NCI-H1105 (cell line): ENCODE measurements at regions not wholly inside any gene's neighbourhood (a gene's known extent, or its start where the extent isn't known, plus 50 kb on each side); places are given as distances from the start of the nearest gene placed in this dataset.

Experiments used
- DNase-seq: peaks from one replicate; lab custom pipeline; 2025; lab: John Stamatoyannopoulos, UW

- DNase-seq, result no peak
Measured at GRCh38 chr3:18044971-18045880, 302.8 kb upstream of the TBC1D5 start.

DNA sequence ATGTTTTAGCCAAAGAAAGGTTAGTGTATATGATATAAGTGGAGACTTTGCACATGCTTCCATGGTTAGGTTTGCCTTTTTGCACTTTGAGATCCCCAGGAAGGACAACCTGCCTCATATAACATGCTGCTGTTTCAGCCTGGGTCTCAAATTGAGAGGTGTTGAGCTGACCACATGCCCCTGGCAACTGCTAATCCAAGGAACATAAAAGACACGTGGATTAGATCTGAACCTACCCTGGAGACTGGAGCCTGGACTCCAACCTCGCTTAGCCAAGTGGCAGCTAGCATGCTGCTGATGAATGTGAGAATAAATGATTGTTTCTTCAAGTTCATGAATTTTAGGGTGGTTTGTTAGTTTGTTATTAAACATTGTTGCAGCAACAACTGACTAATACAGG lies 301.8 kb upstream of the TBC1D5 start:
- no peak for DNase-seq

DNA sequence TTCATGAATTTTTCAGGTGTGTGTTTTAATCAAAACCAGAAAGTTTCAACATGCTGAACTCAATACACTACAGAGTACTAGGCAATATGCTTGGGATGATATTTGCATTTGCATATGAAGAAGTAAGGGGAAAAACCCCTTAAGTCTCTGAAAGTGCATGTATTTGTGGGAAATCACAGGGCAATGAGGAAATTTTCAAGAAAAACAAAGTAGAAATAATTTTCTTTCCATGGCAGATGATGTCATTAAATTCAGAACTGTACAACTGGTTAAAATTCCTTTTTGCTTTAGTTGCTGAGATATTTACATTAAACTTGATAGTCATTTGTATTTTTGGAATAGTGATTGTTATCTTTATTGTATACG lies 294.0 kb upstream of the TBC1D5 start:
- no peak for DNase-seq

GRCh38 chr3:18035641-18036449 lies 293.4 kb upstream of the TBC1D5 start:
- DNase-seq, result no peak

DNA sequence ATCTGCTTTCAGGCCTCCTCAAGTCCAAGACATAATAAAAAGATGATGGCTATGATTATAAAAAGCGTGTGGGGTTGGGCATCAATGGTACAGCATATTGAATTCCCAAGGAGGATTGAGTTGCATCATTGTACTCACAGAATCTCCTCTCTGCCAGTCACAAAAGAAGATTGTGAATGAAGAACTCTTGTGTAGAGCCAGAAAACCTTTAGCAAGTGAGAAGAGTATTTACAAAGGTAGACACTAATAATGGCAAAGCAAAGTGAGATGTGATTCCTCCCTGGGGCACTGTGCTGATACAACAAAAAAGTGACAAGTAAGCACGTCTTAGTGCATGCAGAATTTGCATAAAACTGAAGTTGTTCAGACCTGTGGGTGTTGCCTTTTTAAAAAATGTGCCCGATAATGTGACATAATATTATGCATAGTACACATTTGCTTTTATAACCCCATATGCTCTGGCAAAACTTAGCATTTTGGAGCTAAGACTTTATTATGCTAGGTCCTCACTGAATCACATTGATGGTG lies 291.2 kb upstream of the TBC1D5 start:
- DNase-seq, result peak; percentile 64

DNA sequence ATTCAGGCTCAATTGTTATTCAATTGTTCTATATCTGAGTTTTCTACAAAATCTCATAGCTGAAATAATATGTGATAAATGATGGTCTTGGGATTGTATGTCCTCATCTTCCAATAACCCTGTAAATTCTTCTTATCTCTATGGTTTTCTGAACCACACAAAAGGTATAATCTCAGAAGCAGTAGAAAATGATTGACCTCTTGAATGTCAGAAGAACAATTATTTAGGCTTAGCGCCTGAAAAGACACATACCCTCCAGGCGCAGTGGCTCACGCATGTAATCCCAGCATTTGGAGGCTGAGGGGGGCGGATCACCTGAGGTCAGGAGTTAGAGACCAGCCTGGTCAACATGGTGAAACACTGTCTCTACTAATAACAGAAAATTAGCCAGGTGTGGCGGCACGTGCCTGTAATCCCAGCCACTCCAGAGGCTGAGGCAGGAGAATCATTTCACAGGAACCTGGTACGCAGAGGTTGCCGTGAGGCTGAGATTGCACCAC lies 288.0 kb upstream of the TBC1D5 start:
- DNase-seq, result no peak

- DNase-seq, result no peak
Measured at GRCh38 chr3:18027161-18027939, 284.9 kb upstream of the TBC1D5 start.

DNA sequence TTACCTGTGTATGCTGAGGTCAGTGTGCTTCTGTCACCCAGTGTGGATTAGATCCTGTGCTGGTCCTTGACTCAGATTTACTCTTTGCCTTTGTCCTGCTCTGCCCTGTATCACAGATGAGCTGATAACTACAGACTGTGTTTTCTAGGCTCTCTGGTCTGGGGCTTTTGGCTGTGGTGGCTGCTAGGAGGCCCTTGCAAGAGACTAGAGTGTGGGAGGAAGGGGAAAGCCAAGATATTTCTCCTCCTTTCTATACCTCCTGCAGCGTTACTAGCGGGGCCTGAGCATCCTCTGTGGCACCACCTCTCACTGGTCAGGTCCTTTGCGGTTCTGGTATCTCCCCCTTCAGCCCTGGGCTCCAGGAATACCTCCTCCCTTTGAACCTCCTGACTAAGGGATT lies 282.3 kb upstream of the TBC1D5 start:
- no peak for DNase-seq

- DNase-seq, result no peak
Measured at GRCh38 chr3:18019161-18019495, 276.7 kb upstream of the TBC1D5 start.

GRCh38 chr3:18018491-18019160 lies 276.2 kb upstream of the TBC1D5 start:
- no peak for DNase-seq

- no peak for DNase-seq
Measured at GRCh38 chr3:18016366-18016765, 273.9 kb upstream of the TBC1D5 start.

- no peak for DNase-seq
Measured at GRCh38 chr3:18012933-18013332, 270.5 kb upstream of the TBC1D5 start.

GRCh38 chr3:18012436-18012835 lies 270.0 kb upstream of the TBC1D5 start:
- no peak for DNase-seq

DNA sequence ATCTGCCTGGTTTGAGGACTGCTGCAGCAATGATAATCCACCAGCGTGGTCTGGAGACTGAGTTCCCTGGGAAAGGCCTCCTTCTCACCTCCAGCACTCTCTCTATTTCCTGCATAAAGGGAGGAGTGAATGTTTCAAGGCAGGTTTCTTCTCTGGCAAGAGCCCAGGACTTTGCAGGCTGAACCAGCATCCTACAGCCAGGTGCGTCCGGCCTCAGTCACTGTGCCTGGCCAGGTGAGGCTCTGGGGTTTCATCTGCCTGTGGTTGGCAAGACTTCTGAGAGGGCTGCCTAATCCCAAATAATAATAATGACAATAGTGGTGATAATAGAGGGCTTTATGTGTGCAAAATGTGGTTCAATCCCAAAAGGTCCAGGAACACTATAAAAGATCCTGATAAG lies 269.0 kb upstream of the TBC1D5 start:
- DNase-seq, result no peak

DNA sequence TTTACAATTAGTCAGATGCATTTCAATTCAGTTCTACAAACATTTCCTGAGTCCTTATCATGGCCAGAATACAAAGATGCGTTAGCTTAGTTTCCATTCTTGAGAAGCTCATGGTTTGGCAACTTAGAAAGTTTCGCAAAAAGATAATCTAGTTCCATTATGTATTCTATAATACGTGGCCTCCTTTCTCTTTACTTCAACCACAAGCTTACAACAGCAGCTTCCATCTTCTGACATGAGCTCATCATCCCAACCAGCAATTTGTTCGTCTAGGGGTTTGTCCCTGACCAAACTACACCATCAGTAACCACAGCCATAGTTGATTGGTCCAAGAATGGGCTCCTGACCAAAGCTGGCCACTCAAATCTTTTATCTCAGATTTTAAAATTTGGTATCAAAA lies 267.6 kb upstream of the TBC1D5 start:
- DNase-seq, result no peak

DNA sequence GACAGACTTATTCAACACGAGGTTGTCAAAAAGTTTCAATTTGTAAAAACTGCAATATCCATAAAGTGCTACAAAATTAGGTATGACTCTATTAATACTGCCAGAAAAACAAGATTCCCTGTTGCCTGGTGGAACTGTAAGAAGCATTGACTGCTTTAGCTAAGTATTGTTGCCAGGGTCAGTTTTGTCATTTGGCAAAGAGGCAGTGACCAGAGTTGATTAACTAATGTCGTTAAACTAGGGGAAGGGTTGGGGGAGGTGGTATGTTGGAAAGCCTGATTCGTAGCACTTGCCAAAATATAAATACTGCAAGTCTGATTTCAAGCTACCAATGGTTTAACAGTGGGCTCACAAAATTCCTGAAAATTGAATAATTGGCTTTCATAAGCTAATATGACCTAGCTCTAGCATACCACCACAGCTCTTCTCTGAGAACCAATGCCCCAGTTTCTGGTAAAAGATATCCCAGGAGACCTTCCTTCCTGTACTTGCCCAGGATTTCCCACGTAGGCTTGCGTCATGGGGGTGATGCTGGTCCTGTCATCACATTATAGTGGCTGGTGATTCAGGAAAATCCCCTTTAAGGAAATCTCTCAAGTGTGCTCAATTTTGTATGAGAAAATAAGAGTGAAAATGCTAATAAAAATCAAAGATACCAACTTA lies 266.4 kb upstream of the TBC1D5 start:
- no peak for DNase-seq

GRCh38 chr3:18007980-18008379 lies 265.5 kb upstream of the TBC1D5 start:
- no peak for DNase-seq

- DNase-seq, result no peak
Measured at GRCh38 chr3:17995769-17996168, 253.3 kb upstream of the TBC1D5 start.

- no peak for DNase-seq
Measured at GRCh38 chr3:17994167-17994566, 251.7 kb upstream of the TBC1D5 start.

GRCh38 chr3:17990390-17990789 lies 248.0 kb upstream of the TBC1D5 start:
- no peak for DNase-seq

DNA sequence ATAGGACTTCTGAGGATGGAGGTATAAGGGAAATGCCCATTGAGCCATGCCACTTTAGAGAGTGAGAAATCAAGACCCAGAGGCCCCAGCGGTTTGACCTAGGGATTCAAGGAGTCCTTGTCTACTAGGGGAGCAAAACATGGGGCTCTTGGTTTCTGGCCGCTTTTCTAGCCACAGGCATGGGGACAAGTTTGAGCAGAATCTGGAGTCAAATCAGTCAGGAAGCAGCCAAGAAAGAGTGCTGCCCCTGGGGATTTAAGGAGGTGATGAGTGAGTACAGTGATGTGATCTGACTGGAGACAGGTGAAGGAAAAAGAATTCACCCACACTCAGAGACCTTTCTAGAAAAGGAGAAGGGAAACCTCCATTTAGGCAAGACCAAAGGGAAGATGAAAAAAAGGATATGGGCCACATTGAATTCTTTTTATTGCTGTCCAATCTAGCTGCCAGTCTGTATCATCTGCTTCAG lies 244.0 kb upstream of the TBC1D5 start:
- DNase-seq, result no peak
